GM21528 (cell line): ENCODE measurements at regions not wholly inside any gene's neighbourhood (a gene's known extent, or its start where the extent isn't known, plus 50 kb on each side); places are given as distances from the start of the nearest gene placed in this dataset.
"Not testable (repeated sequence)": the region's sequence is repeated elsewhere in the genome, so short reads cannot be mapped to it uniquely, and the experiment has no call there.

Source experiments
- ATAC-seq: cut with Tn5 transposase; IDR thresholded peaks from one replicate; pipeline ENCODE4 v1.9.1; 2021; ENCODE audit warnings: mild to moderate bottlenecking, moderate library complexity; ENCODE audit not compliant: unreplicated experiment, low FRiP score

GRCh38 chr7:131869169-131869844 lies 312.9 kb upstream of the PODXL start:
- no peak for ATAC-seq

GRCh38 chr7:131867461-131867860 lies 311.0 kb upstream of the PODXL start:
- ATAC-seq, result no peak

- ATAC-seq, result no peak
Measured at GRCh38 chr7:131865911-131866310, 309.5 kb upstream of the PODXL start.

GRCh38 chr7:131861620-131862346 lies 305.4 kb upstream of the PODXL start:
- no peak for ATAC-seq

- ATAC-seq, result no peak
Measured at GRCh38 chr7:131859147-131859821, 302.9 kb upstream of the PODXL start.

- ATAC-seq, result no peak
Measured at GRCh38 chr7:131858611-131859010, 302.2 kb upstream of the PODXL start.

GRCh38 chr7:131849472-131849871 lies 293.0 kb upstream of the PODXL start:
- no peak for ATAC-seq

- no peak for ATAC-seq
Measured at GRCh38 chr7:131848033-131848432, 291.6 kb upstream of the PODXL start.

GRCh38 chr7:131845573-131846314 lies 289.3 kb upstream of the PODXL start:
- no peak for ATAC-seq

GRCh38 chr7:131844369-131844768 lies 287.9 kb upstream of the PODXL start:
- ATAC-seq, result no peak

GRCh38 chr7:131843898-131844331 lies 287.5 kb upstream of the PODXL start:
- no peak for ATAC-seq

- no peak for ATAC-seq
Measured at GRCh38 chr7:131839967-131840690, 283.7 kb upstream of the PODXL start.

GRCh38 chr7:131836733-131837132 lies 280.3 kb upstream of the PODXL start:
- ATAC-seq, result no peak

- no peak for ATAC-seq
Measured at GRCh38 chr7:131835141-131835540, 278.7 kb upstream of the PODXL start.

GRCh38 chr7:131830681-131831080 lies 274.3 kb upstream of the PODXL start:
- ATAC-seq, result no peak

GRCh38 chr7:131829947-131830558 lies 273.6 kb upstream of the PODXL start:
- ATAC-seq, result no peak

- ATAC-seq, result no peak
Measured at GRCh38 chr7:131827421-131827820, 271.0 kb upstream of the PODXL start.

GRCh38 chr7:131826960-131827359 lies 270.5 kb upstream of the PODXL start:
- no peak for ATAC-seq

GRCh38 chr7:131823961-131824440 lies 267.6 kb upstream of the PODXL start:
- ATAC-seq, result not testable (repeated sequence)

GRCh38 chr7:131819891-131820290 lies 263.5 kb upstream of the PODXL start:
- no peak for ATAC-seq
